Tibial nerve (tissue), 4 donors: ENCODE measurements at regions not wholly inside any gene's neighbourhood (a gene's known extent, or its start where the extent isn't known, plus 50 kb on each side); places are given as distances from the start of the nearest gene placed in this dataset.

Source experiments
- EP300 ChIP-seq, 2 donors: sonication (generic); formaldehyde crosslinking; IDR thresholded peaks; one replicate each; pipeline ENCODE4 v1.6.1; 2017; ENCODE audit warnings: antibody characterized with exemption in 2 of 2, mild to moderate bottlenecking in 1 of 2
- POLR2A ChIP-seq, 2 donors: fragments of 450-650 bp; IDR thresholded peaks; one replicate each; pipeline ENCODE4 v1.6.1; 2017; ENCODE audit warnings: antibody characterized with exemption in 2 of 2, mild to moderate bottlenecking in 2 of 2, moderate library complexity in 2 of 2
- TF ChIP-seq, protein P1 (sequence below), 5 experiments: fragments of 200-600 bp in 3 of 5; fragments of 450-650 bp in 2 of 5; sonication (generic) in 3 of 5; IDR thresholded peaks; one replicate each; pipeline ENCODE4 v1.5.1; 2016 to 2019; ENCODE audit warnings: antibody characterized with exemption in 5 of 5, mild to moderate bottlenecking in 3 of 5, moderate library complexity in 2 of 5

DNA sequence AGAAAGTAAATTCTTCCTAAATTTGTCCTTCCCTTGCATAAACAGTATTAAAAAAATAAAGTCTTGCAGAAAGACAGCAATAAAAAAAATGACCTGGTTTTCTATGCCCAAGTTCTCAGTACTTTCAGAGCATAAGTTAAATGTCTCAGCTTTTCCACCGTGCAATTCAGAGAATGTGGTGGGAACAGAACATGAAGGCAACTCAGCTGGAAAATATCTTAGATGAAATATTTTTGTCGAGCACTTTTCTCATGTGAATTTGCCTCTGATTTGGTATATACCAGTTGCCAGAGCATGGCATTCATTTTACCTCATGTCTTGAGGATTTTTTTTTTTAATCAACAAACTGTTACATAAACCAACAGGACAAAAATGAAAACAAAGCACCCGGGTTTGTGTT, 176.1 kb downstream of the CETN3 start:
- TF ChIP-seq, protein P1, sequence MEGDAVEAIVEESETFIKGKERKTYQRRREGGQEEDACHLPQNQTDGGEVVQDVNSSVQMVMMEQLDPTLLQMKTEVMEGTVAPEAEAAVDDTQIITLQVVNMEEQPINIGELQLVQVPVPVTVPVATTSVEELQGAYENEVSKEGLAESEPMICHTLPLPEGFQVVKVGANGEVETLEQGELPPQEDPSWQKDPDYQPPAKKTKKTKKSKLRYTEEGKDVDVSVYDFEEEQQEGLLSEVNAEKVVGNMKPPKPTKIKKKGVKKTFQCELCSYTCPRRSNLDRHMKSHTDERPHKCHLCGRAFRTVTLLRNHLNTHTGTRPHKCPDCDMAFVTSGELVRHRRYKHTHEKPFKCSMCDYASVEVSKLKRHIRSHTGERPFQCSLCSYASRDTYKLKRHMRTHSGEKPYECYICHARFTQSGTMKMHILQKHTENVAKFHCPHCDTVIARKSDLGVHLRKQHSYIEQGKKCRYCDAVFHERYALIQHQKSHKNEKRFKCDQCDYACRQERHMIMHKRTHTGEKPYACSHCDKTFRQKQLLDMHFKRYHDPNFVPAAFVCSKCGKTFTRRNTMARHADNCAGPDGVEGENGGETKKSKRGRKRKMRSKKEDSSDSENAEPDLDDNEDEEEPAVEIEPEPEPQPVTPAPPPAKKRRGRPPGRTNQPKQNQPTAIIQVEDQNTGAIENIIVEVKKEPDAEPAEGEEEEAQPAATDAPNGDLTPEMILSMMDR (IDR thresholded peaks at IDR 0.05), result no peak
- TF ChIP-seq POLR2A (IDR thresholded peaks at IDR 0.05) (no peak), EP300 (IDR thresholded peaks at IDR 0.05) (no peak)
